ENCODE measurements at regions not wholly inside any gene's neighbourhood (a gene's known extent, or its start where the extent isn't known, plus 50 kb on each side); places are given as distances from the start of the nearest gene placed in this dataset.

DNA sequence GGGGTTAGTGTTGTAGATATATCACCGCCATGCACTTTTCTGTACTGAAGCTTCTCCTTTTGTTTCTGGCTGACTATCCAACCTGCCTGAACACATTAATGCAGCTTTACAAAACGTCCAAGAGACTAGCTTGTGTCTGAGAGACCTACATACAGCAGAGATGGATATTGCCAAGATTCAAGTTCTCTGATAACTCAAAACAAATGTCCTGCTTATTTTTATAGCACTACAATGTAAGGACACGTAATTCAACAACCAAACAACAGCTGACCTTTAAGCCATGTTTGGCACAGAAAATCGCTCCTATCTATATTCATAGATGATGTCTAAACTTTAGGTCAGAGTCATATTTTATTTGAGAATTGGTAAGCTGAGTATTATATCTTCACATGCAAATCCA lies 76.2 kb upstream of the NTRK2 start:
- no peak for DNase-seq

DNA sequence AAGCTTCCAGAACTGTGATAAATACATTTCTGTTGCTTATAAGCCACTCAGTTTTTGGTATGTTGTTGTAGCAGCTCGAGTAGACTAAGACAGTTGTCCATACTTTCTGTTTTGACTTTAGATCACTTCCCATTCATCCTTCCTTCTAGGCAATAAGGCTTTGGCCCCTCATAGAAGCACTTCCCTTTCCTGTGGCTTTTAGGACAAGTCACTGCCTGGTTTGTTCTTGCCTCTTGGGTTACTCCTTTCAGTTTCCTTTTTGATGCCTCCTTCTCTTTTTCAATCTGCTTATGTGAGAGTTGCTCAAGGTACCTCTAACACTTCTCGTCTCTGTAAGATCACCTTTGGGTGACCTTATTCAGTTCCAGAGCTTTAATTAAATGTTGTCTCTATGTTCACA lies 72.4 kb upstream of the NTRK2 start:
- no peak for DNase-seq

DNA sequence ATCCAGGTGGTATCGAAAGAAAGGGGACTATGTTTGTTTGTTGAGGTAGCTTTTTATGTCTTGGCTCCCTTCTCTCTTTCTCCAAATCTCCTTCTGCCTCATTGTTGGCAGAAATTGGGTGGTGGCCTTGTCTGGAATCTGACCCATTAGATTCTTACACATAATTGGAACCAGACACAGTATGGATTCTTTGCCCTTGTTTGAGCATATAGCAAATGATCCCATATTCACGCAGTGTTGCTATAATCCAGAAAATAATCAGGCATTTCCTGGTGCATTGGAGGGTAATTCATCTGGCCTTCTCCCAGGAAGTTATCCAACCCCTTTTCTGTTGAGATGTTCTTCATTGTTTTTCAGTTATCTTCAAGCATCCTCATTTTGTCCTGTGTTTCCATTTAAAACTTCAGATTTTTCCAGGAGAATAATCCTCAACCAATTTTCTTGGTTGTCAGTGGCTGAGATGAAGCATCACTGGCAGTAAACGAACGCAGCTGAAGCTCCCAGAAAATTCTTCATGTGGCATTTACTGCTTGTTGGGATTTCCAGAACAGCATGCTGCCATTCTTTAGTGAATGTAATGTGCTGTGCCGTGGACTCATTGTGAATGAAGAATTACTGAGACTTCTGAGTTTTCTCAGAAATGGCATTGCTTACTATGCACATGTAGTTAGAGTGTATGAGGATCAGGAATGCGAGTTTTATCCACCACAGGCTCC lies 70.5 kb upstream of the NTRK2 start:
- no peak for DNase-seq

DNA sequence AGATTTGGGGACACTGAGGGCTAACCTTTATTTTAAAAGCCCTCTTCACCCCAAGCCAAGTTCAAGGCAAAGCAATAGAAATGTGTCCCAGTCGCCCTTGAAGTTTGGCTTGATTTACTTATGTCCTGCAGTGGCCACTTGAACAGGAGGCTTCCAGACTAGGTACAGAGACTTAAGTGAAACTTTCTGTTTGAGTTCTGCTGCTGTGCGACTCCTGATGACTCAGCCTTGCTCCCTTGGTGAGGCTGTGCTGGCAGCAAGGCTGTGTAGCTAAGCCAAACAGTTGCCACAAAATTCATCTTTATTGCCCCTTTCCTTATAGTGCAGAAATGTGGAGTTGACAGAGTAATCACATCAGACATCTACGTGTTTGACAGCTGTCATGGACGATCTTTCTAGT lies 68.8 kb upstream of the NTRK2 start:
- DNase-seq = no peak

DNA sequence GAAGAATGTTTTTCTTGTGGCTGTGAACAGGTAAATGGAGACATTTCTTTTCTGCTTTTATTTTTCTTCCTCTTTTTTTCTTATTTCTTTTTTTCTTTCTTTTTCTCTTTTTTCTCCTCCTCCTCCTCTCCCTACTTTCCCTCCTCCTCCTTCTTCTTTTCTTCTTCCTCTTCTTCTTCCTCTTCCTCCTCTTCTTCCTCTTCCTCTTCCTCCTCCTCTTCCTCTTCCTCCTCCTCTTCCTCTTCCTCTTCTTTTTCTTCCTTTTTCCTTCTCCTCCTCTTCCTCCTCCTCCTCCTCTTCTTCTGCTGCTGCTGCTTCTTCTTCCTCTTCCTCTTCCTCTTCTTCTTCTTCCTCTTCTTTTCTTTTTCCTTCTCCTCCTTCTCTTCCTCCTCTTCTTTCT lies 65.3 kb upstream of the NTRK2 start:
- DNase-seq = no peak

DNA sequence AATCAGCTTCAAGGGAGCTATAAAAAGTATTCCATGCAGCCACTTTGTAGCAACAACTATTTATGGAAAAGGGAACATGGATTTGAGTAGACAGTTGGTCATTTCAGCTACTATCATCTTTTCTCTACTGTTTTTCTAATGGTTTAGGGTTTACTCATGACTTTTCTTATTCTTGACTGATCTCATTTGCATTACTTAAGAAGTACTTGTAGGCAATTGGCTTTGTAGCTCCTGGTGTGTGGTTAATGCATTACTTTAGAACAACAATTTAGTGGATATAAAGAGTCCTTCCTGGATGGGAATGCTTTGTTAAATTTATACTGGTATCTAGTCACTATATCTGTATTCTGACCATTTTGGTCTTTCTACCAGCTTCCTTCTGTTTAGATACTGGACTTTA lies 59.8 kb upstream of the NTRK2 start:
- no peak for DNase-seq

DNA sequence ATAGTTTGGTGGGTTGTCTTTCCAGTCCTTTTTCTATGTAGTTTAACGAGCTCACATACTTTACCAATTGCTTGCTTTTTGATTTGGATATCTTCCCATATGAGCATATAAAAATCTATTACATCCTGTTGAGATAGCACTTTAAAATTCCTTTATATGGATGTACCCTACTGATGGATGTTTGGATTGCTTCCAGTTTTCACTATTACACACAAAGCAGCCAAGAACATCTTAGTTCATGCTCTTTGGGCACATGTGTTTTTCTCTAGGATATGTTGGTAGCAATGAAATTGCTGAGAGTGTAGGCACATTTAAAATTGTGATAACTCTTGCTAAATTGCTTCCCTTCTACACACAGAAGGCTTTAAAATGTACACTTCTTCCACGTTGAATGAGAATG lies 56.1 kb upstream of the NTRK2 start:
- DNase-seq = no peak

DNA sequence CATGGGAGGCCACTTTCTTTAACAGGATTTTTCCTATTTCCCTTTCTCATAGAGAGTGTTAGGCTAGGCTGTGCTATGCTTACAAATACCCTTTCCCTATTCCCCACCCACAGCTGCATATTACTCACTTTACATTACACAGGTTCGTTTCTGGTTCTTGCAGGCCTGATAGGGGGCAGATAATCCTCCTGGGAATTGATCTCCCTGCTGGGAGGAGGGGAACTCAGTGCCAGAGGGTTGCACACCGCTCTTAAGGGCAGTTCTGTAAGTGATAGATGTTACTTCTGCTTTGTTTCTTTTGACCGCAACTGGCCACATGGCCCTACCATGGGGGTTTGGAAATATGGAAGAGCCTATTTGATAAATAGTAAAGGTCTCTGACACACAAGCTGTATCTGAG lies 54.0 kb upstream of the NTRK2 start:
- no peak for DNase-seq

DNA sequence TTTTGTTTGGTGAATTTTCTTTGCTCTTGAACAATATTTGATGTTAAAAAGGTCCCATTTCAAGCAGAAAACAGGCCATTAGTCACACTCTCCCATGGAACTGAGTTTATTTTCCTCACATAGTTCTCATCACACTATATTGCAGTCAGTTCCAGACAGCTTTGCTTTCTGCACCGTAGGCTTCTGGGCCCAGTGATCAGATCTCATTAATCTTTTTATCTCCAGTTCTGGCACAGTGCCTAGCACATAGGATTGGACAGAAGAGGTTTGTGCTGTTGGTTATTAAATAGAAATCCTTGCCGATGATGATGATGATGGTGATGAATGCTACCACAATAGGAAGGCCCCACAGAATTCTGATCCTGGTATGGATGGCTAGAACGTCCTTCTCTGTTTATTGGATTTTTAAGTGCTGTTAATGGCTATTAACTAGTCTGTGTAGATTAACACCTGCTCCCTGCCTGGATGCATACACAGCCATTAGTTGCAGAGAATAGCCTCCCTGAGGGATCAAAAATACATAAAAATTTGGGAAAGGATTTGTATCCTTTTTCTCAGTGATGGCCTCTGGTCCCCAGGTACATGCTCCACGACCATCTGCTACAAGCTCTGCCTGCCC lies 52.0 kb upstream of the NTRK2 start:
- no peak for DNase-seq
